Loucy (cell line): ENCODE measurements at regions not wholly inside any gene's neighbourhood (a gene's known extent, or its start where the extent isn't known, plus 50 kb on each side); places are given as distances from the start of the nearest gene placed in this dataset.

Experiments
- CTCF ChIP-seq: fragments of 200-600 bp; sonication (generic); conservative IDR thresholded peaks from 2 replicates; pipeline ENCODE4 v1.5.1; 2014; ENCODE audit warnings: mild to moderate bottlenecking, antibody characterized with exemption, low read length
- EZH2phosphoT487 ChIP-seq: fragments of 200-600 bp; IDR thresholded peaks from 2 replicates; pipeline ENCODE4 v1.6.1; 2018; ENCODE audit warnings: antibody characterized with exemption, mild to moderate bottlenecking, moderate library complexity, borderline replicate concordance

GRCh38 chr14:28138341-28138740, 628.2 kb upstream of the FOXG1 start:
- TF ChIP-seq CTCF (no peak), EZH2phosphoT487 (no peak)
